GM23338 (cell line): ENCODE measurements at regions not wholly inside any gene's neighbourhood (a gene's known extent, or its start where the extent isn't known, plus 50 kb on each side); places are given as distances from the start of the nearest gene placed in this dataset.

Source experiments
- ATAC-seq: fragments of 200-7000 bp; cut with Tn5 transposase; 3 replicates; pipeline ENCODE4 v1.9.1; 2020
- DNase-seq: peaks from one replicate; pipeline ENCODE4 v3.0.0-alpha.2; 2015; ENCODE audit warnings: low spot score
- H2AFZ ChIP-seq: fragments of 200-600 bp; sonication (generic); 2 replicates; pipeline ENCODE4 v1.8.0; 2016; ENCODE audit warnings: antibody characterized with exemption, mild to moderate bottlenecking, moderate library complexity
- H3F3A ChIP-seq: fragments of 200-600 bp; sonication (generic); replicated peaks from 2 replicates; pipeline ENCODE4 v1.8.0; 2017; ENCODE audit warnings: antibody characterized with exemption, mixed run types, low read depth
- H3K27ac ChIP-seq: fragments of 200-600 bp; sonication (generic); 2 replicates; pipeline ENCODE4 v1.6.1; 2016; ENCODE audit warnings: low read depth
- H3K27me3 ChIP-seq: fragments of 200-600 bp; sonication (generic); 2 replicates; pipeline ENCODE4 v1.8.0; 2016; ENCODE audit warnings: mild to moderate bottlenecking, mixed run types, moderate library complexity; ENCODE audit not compliant: insufficient read depth
- H3K36me3 ChIP-seq: fragments of 200-600 bp; sonication (generic); 2 replicates; pipeline ENCODE4 v1.8.0; 2016; ENCODE audit warnings: mild to moderate bottlenecking; ENCODE audit not compliant: insufficient read depth
- H3K4me1 ChIP-seq: fragments of 200-600 bp; sonication (generic); 2 replicates; pipeline ENCODE4 v1.8.0; 2016; ENCODE audit warnings: mild to moderate bottlenecking, moderate library complexity; ENCODE audit not compliant: insufficient read depth
- H3K4me2 ChIP-seq: fragments of 200-600 bp; sonication (generic); 2 replicates; pipeline ENCODE4 v1.7.1; 2017; ENCODE audit warnings: mixed run types
- H3K4me3 ChIP-seq: fragments of 200-600 bp; sonication (generic); 2 replicates; pipeline ENCODE4 v1.6.1; 2016; ENCODE audit warnings: mixed run types
- H3K79me2 ChIP-seq: fragments of 200-600 bp; sonication (generic); replicated peaks from 2 replicates; pipeline ENCODE4 v1.8.0; 2017; ENCODE audit warnings: mild to moderate bottlenecking; ENCODE audit not compliant: insufficient read depth
- H3K9me2 ChIP-seq: fragments of 200-600 bp; sonication (generic); 2 replicates; pipeline ENCODE4 v1.8.0; 2017; ENCODE audit not compliant: insufficient read depth
- H4K20me1 ChIP-seq: fragments of 200-600 bp; sonication (generic); replicated peaks from 2 replicates; pipeline ENCODE4 v1.8.0; 2017; ENCODE audit warnings: mild to moderate bottlenecking; ENCODE audit not compliant: insufficient read depth
- H3K27ac Mint-ChIP-seq: 2 replicates; pipeline ENCODE4 v1.8.0; 2020; ENCODE audit warnings: inconsistent platforms, mild to moderate bottlenecking, moderate library complexity, mixed read lengths
- H3K27me3 Mint-ChIP-seq: 3 replicates; pipeline ENCODE4 v1.8.0; 2022; ENCODE audit warnings: low read depth, mild to moderate bottlenecking, moderate library complexity, mixed read lengths, inconsistent platforms; ENCODE audit not compliant: insufficient read depth, poor library complexity
- H3K36me3 Mint-ChIP-seq: 3 replicates; pipeline ENCODE4 v1.8.0; 2021; ENCODE audit warnings: low read depth, mild to moderate bottlenecking, inconsistent platforms, moderate library complexity, mixed read lengths
- H3K4me1 Mint-ChIP-seq: 3 replicates; pipeline ENCODE4 v1.8.0; 2020; ENCODE audit warnings: mild to moderate bottlenecking, inconsistent platforms, mixed read lengths
- H3K4me3 Mint-ChIP-seq: 3 replicates; pipeline ENCODE4 v1.8.0; 2021; ENCODE audit warnings: moderate library complexity, mild to moderate bottlenecking, inconsistent platforms, mixed read lengths
- H3K9me3 Mint-ChIP-seq: 3 replicates; pipeline ENCODE4 v1.8.0; 2020; ENCODE audit warnings: moderate library complexity, mild to moderate bottlenecking, inconsistent platforms, mixed read lengths
- ZNF331 ChIP-seq: fragments of 250-450 bp; sonication (Bioruptor Pico); IDR thresholded peaks from 2 replicates; pipeline ENCODE4 v1.5.0; 2020; ENCODE audit warnings: low read depth, mild to moderate bottlenecking, moderate library complexity
- TF ChIP-seq, protein P1 (sequence below): fragments of 250-450 bp; sonication (Bioruptor Pico); IDR thresholded peaks from 2 replicates; pipeline ENCODE4 v1.5.0; 2020; ENCODE audit warnings: mild to moderate bottlenecking, moderate library complexity
- TF ChIP-seq, protein P2 (sequence below), 2 experiments: fragments of 200-600 bp in 1 of 2; sonication (generic) in 1 of 2; conservative IDR thresholded peaks; 2 replicates each; pipeline versions ENCODE4 v1.5.1 to v1.6.1; 2016 to 2017; ENCODE audit warnings: antibody characterized with exemption in 2 of 2, low read depth in 2 of 2, mild to moderate bottlenecking in 2 of 2, moderate library complexity in 1 of 2

GRCh38 chr6:8710668-8711431 lies 275.5 kb upstream of the SLC35B3 start (continued):
- TF ChIP-seq, protein P1, sequence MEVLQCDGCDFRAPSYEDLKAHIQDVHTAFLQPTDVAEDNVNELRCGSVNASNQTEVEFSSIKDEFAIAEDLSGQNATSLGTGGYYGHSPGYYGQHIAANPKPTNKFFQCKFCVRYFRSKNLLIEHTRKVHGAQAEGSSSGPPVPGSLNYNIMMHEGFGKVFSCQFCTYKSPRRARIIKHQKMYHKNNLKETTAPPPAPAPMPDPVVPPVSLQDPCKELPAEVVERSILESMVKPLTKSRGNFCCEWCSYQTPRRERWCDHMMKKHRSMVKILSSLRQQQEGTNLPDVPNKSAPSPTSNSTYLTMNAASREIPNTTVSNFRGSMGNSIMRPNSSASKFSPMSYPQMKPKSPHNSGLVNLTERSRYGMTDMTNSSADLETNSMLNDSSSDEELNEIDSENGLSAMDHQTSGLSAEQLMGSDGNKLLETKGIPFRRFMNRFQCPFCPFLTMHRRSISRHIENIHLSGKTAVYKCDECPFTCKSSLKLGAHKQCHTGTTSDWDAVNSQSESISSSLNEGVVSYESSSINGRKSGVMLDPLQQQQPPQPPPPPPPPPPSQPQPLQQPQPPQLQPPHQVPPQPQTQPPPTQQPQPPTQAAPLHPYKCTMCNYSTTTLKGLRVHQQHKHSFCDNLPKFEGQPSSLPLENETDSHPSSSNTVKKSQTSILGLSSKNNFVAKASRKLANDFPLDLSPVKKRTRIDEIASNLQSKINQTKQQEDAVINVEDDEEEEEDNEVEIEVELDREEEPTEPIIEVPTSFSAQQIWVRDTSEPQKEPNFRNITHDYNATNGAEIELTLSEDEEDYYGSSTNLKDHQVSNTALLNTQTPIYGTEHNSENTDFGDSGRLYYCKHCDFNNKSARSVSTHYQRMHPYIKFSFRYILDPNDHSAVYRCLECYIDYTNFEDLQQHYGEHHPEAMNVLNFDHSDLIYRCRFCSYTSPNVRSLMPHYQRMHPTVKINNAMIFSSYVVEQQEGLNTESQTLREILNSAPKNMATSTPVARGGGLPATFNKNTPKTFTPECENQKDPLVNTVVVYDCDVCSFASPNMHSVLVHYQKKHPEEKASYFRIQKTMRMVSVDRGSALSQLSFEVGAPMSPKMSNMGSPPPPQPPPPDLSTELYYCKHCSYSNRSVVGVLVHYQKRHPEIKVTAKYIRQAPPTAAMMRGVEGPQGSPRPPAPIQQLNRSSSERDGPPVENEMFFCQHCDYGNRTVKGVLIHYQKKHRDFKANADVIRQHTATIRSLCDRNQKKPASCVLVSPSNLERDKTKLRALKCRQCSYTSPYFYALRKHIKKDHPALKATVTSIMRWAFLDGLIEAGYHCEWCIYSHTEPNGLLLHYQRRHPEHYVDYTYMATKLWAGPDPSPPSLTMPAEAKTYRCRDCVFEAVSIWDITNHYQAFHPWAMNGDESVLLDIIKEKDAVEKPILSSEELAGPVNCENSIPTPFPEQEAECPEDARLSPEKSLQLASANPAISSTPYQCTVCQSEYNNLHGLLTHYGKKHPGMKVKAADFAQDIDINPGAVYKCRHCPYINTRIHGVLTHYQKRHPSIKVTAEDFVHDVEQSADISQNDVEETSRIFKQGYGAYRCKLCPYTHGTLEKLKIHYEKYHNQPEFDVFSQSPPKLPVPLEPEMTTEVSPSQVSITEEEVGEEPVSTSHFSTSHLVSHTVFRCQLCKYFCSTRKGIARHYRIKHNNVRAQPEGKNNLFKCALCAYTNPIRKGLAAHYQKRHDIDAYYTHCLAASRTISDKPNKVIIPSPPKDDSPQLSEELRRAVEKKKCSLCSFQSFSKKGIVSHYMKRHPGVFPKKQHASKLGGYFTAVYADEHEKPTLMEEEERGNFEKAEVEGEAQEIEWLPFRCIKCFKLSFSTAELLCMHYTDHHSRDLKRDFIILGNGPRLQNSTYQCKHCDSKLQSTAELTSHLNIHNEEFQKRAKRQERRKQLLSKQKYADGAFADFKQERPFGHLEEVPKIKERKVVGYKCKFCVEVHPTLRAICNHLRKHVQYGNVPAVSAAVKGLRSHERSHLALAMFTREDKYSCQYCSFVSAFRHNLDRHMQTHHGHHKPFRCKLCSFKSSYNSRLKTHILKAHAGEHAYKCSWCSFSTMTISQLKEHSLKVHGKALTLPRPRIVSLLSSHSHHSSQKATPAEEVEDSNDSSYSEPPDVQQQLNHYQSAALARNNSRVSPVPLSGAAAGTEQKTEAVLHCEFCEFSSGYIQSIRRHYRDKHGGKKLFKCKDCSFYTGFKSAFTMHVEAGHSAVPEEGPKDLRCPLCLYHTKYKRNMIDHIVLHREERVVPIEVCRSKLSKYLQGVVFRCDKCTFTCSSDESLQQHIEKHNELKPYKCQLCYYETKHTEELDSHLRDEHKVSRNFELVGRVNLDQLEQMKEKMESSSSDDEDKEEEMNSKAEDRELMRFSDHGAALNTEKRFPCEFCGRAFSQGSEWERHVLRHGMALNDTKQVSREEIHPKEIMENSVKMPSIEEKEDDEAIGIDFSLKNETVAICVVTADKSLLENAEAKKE (CRISPR knock-in tag) = no peak

DNA sequence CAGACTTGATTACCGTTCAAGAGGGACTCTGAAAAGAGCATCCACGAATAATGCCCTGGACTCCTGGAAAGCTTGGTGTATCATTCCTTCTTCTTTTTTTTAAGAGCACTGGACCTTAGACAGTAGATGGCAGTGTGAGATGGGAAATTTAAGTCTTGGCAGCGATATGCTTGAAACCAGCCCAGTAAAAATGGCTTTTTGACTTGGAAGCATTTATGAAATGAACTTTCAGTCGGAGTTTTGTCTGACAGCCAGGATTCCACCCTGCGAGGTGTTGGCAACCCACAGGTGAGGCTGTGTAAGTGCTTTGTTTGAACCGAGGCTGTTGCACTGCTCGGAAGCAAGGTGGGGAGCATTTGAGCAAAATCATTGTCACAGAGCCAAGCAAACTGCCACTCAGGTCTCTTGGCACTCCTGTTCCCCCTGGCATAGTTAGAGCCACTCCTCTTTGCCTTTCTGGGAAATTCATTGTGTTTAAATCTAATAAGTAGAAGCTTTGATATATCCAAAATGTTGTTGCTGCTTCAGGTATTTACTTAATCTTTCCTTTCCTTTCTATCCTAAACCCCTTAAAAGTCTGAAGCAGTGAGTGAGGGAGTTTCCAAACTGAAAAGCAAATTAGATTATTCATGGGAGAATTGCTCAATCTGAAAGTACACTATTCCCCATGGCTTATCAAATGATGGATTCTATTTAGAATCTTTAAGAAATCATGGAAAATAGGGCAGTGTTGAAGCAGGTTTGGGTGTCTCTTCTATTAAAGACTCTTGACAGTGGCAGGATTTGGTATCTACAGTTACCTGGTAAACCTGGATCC lies 272.8 kb upstream of the SLC35B3 start:
- no peaks in the 10 kb centered on the region for H3F3A ChIP-seq
- no peaks in the 10 kb centered on the region for H3K9me3 Mint-ChIP-seq
- no peak overlapping the region for H3K4me3 Mint-ChIP-seq
- H3K36me3 Mint-ChIP-seq = no peaks in the 10 kb centered on the region
- DNase-seq = peak; percentile 39
- H2AFZ ChIP-seq = peak overlapping the region; percentile 14; the same call in 1 of the 2 replicates
- TF ChIP-seq, protein P2, sequence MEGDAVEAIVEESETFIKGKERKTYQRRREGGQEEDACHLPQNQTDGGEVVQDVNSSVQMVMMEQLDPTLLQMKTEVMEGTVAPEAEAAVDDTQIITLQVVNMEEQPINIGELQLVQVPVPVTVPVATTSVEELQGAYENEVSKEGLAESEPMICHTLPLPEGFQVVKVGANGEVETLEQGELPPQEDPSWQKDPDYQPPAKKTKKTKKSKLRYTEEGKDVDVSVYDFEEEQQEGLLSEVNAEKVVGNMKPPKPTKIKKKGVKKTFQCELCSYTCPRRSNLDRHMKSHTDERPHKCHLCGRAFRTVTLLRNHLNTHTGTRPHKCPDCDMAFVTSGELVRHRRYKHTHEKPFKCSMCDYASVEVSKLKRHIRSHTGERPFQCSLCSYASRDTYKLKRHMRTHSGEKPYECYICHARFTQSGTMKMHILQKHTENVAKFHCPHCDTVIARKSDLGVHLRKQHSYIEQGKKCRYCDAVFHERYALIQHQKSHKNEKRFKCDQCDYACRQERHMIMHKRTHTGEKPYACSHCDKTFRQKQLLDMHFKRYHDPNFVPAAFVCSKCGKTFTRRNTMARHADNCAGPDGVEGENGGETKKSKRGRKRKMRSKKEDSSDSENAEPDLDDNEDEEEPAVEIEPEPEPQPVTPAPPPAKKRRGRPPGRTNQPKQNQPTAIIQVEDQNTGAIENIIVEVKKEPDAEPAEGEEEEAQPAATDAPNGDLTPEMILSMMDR (conservative IDR thresholded peaks at IDR 0.05; ENCODE audit: low read depth in 2 of 2) = peak; percentile 58 to 67
- TF ChIP-seq ZNF331 = no peak
- peaks cover 6% of the 10 kb centered on the region; the same call in 2 of the 3 replicates for H3K4me1 Mint-ChIP-seq
- H3K4me3 ChIP-seq = no peak overlapping the region
- peak; percentile 62 for ATAC-seq
- no peaks in the 10 kb centered on the region for H3K27me3 Mint-ChIP-seq
- H3K27me3 ChIP-seq = no peaks in the 10 kb centered on the region
- no peaks in the 10 kb centered on the region for H3K9me2 ChIP-seq
- H3K36me3 ChIP-seq = no peaks in the 10 kb centered on the region
- no peak overlapping the region for H3K4me2 ChIP-seq
- H3K27ac ChIP-seq = no peak overlapping the region
- no peaks in the 10 kb centered on the region; the same call in 1 of the 2 replicates for H3K4me1 ChIP-seq
- H3K79me2 ChIP-seq = no peaks in the 10 kb centered on the region
- H3K27ac Mint-ChIP-seq = no peak overlapping the region
- H4K20me1 ChIP-seq = no peaks in the 10 kb centered on the region
